ENCODE measurements at regions not wholly inside any gene's neighbourhood (a gene's known extent, or its start where the extent isn't known, plus 50 kb on each side); places are given as distances from the start of the nearest gene placed in this dataset.

DNA sequence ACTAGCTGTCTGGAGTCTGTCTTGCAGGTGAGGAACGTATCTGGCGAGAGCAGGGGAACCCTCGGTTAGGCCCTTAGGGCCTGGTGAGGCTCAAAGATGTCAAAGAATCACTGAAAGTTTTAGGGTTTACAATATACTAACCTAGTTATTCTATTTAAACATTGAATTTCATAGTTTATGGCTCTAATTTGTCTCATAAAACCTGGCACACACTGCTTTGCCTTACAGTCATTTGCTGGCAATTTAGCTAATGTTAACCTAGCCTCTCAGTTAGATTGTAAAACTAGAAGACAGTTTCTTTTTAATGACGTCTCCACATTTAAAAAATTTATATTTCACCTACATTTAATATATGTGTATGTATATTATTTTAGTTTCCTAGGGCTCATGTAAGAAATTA, 89.6 kb upstream of the DOCK10 start:
- no peak for DNase-seq

- DNase-seq = no peak
Measured at GRCh38 chr2:225130093-225130492, 87.8 kb upstream of the DOCK10 start.

DNA sequence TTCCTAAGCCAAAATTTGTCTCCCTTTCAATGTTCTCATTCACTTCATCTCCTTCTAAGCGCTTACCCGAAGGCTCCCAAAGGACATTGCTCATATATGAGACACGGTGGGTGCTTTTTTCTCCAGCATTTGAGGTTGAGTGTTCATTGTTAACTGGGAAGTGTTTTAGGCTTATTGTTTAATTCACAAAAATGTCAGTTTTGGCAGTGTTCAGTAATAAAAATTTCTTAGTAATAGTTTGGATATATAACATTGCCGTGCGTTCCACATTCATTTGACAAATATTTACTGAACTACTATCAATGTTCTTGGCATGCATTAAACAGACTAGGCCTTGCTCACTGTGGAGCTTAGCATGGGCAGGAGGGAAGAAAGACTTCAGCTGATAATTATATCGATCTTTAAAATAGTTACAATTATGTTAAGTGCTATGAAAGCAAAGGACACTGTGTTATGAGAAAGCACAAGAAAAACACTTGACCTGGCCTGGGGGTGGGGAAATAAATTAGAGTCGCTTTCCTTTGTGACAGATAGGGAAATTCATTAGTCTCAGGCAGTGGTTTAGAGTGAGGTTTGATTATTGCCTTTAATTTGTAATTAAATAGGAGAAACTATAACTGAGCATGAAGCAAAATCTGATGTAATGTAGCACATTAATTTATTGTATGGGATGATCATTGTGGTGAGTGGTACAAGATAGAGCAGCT, 82.2 kb upstream of the DOCK10 start:
- DNase-seq = no peak

- peak in 1 of 2 donors; percentile 54 for DNase-seq
Measured at GRCh38 chr2:225122583-225123486, 80.6 kb upstream of the DOCK10 start.

DNA sequence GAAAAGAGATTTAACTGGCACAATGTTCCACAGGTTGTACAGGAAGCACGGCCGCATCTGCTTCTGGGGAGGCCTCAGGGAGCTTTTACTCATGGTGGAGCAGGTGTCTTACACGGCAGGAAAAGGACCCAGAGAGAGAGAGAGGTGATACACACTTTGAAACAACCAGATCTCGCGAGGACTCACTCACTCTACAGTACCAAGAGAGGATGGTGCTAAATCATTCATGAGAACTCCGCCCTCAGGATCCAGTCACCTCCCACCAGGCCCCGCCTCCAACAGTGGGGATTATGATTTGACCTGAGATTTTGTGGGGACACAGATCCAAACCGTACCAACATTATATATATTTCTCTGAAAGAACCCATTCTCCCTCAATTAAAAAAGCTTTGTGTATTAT, 79.7 kb upstream of the DOCK10 start:
- DNase-seq = no peak

- no peak for DNase-seq
Measured at GRCh38 chr2:225120186-225120585, 77.9 kb upstream of the DOCK10 start.

- no peak for DNase-seq
Measured at GRCh38 chr2:225117051-225117716, 74.9 kb upstream of the DOCK10 start.

GRCh38 chr2:225114786-225115323, 72.6 kb upstream of the DOCK10 start:
- DNase-seq = no peak

DNA sequence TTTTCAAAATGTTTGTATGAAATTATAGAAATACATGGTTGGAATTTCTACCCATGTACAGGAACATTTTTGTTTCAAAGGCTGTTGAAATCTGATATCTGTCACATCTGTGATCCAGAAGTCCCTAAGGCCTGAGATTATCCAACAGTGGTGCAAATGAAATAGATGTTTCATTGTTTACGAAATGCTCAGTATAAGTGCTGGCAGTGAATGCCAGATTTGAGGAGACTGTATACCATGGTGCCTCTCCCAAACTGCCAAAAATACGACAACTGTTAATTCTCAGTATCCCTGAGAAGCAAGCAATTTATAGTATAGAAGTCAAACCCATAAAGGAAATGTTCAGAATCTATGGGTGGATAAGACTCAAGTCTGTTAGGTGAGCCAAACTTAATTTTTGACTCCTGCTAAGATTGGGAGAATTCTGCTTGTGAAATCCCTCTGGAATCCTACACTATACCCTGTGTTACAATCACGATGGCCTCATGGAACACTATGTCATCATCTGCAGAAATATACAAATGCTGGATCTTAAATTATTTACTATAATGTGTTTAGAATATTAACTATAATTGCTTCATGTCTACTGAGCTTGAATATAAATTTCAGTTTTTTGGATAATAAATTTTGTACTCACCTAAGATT, 71.2 kb upstream of the DOCK10 start:
- no peak for DNase-seq

- DNase-seq = no peak
Measured at GRCh38 chr2:225112362-225113126, 70.3 kb upstream of the DOCK10 start.

- no peak for DNase-seq
Measured at GRCh38 chr2:225108805-225109204, 66.5 kb upstream of the DOCK10 start.

DNA sequence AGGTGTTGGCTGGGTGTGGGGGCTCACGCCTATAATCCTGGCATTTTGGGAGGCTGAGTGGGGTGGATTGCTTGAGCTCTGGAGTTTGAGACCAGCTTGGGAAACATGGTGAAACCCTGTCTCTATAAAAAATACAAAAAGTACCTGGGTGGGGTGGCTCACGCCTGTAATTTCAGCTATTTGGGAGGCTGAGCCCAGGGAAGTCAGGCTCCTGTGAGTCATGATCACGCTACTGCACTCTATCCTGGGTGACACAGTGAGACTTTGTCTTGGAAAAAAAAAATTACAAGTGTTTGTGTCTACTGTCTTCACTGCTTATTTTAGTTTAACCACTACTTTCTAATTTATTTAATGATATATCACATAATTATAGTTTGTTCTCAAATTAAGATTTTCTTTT, 62.7 kb upstream of the DOCK10 start:
- no peak for DNase-seq

DNA sequence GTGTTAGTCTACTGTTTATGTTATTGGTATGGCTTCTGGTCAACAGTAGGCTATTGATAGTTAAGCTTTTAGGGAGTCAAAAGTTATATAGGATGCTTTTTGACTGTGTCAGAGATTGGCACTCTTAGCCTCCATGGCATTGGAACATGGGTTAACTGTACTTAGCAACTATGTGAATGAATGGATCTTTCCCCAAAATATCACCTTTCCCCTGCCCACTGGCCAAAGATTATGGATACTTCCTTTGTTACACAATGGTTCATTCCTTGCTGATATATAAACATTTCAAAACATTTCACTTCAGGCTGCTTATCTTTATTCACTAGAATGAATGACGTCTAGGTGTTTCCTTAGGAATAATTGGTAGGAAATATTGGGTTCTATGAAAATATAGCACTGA, 62.1 kb upstream of the DOCK10 start:
- DNase-seq = no peak

DNA sequence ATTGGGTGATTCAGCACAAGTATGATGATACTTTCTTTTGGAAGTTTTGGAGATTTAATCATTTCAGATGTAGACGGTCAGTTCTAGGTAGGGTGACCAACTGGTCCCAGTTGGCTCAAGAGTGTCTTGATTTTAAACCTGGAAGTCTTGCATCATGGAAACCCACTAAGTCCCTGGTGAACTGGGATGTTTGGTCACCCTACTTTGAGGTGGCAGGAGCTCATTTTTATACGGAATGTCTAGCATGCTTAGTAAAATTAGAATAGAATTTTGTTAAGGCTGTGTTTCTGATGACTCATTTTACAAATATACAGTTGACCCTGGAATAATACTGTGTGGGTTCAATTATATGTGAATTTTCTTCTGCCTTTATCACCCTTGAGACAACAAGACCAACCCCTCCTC, 61.5 kb upstream of the DOCK10 start:
- no peak for DNase-seq

GRCh38 chr2:225100856-225101294, 58.6 kb upstream of the DOCK10 start:
- DNase-seq = no peak

GRCh38 chr2:225100269-225100668, 58.0 kb upstream of the DOCK10 start:
- no peak for DNase-seq

DNA sequence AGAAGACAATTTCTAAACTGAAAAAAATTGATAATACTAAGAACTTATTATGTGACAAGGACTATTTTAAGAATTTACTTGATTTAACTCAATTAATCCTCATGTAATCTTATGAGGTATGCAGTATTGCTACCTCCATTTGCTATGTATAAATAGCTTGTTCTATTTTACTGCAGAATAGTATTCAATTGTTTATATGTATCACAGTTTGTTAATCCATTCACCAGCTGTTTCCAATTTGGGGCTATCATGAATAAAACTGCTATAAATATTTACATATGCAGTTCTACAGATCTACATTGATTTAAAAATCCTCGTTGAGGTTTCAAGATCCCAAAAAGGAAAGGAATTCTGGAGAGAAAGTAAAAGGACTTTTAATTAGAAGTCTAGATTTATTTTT, 54.8 kb upstream of the DOCK10 start:
- DNase-seq = no peak

All from activated CD4-positive, alpha-beta T cell treated with anti-CD3 and anti-CD28 coated beads for 4 hours (primary cell).